GM12878 (cell line): ENCODE measurements at regions not wholly inside any gene's neighbourhood (a gene's known extent, or its start where the extent isn't known, plus 50 kb on each side); places are given as distances from the start of the nearest gene placed in this dataset.

Source experiments
- BMI1 ChIP-seq: fragments of 450-650 bp; IDR thresholded peaks from 2 replicates; pipeline ENCODE4 v1.6.1; 2016; ENCODE audit warnings: mild to moderate bottlenecking, moderate library complexity, borderline replicate concordance
- EP300 ChIP-seq, 2 experiments: fragments of 150-350 bp in 1 of 2; IDR thresholded peaks; 2 replicates each; pipeline ENCODE4 v1.6.1; 2011 to 2012; ENCODE audit warnings: low read depth in 2 of 2, low read length in 2 of 2, borderline replicate concordance in 1 of 2, improper control_type of control experiment in 1 of 2, inconsistent platforms in 1 of 2; ENCODE audit not compliant: control insufficient read depth in 1 of 2
- EZH2 ChIP-seq: IDR thresholded peaks from 2 replicates; pipeline ENCODE4 v1.6.1; 2012; ENCODE audit warnings: low read depth, mild to moderate bottlenecking, control low read depth, inconsistent platforms, low read length, borderline replicate concordance; ENCODE audit not compliant: control insufficient read depth
- GABPA ChIP-seq: IDR thresholded peaks from 2 replicates; pipeline ENCODE4 v1.6.1; 2014; ENCODE audit warnings: antibody characterized with exemption, low read depth, mild to moderate bottlenecking, inconsistent platforms
- HDAC2 ChIP-seq: fragments of 200-600 bp; sonication (generic); IDR thresholded peaks from 2 replicates; pipeline ENCODE4 v1.6.1; 2017
- MXI1 ChIP-seq: fragments of 150-350 bp; IDR thresholded peaks from 2 replicates; pipeline ENCODE4 v1.6.1; 2011; ENCODE audit warnings: low read depth, mild to moderate bottlenecking, inconsistent platforms, low read length, improper control_type of control experiment
- RFX5 ChIP-seq: IDR thresholded peaks from 2 replicates; pipeline ENCODE4 v1.6.1; 2011; ENCODE audit warnings: low read depth, low read length, improper control_type of control experiment
- SP1 ChIP-seq: IDR thresholded peaks from one replicate; pipeline ENCODE4 v1.6.1; 2011; ENCODE audit warnings: low read depth, low read length
- TF ChIP-seq, protein P1 (sequence below): fragments of 450-650 bp; IDR thresholded peaks from 2 replicates; pipeline ENCODE4 v1.6.1; 2016; ENCODE audit warnings: mild to moderate bottlenecking
- TF ChIP-seq, protein P2 (sequence below), 3 experiments: IDR thresholded peaks in 2 of 3; conservative IDR thresholded peaks in 1 of 3; 2 replicates each; pipeline ENCODE4 v1.5.1; 2011; ENCODE audit warnings: low read depth in 3 of 3, low read length in 3 of 3, mild to moderate bottlenecking in 3 of 3, control low read depth in 2 of 3, moderate library complexity in 2 of 3, inconsistent platforms in 1 of 3, mixed read lengths in 1 of 3; ENCODE audit not compliant: control insufficient read depth in 2 of 3, insufficient read depth in 1 of 3; ENCODE audit errors: extremely low read depth in 1 of 3

DNA sequence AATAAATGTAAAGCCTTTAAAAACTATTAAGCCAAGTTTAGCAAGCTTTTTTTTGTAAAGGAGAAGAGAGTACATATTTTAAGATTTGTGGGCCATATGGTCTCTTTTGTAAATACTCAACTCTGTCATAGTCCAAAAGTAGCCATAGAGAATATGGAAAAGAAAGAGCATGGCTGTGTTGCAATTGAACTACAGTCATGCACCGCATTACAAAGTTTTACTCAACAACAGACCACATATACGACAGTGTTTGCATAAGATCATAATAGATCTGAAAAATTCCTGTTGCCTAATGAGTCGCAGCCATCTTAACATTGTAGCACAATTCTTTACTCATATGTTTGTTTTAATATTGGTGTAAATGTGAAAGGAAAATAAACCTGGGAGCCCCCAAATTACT is 440.8 kb downstream of the HTR7 start:
- TF ChIP-seq, protein P1, sequence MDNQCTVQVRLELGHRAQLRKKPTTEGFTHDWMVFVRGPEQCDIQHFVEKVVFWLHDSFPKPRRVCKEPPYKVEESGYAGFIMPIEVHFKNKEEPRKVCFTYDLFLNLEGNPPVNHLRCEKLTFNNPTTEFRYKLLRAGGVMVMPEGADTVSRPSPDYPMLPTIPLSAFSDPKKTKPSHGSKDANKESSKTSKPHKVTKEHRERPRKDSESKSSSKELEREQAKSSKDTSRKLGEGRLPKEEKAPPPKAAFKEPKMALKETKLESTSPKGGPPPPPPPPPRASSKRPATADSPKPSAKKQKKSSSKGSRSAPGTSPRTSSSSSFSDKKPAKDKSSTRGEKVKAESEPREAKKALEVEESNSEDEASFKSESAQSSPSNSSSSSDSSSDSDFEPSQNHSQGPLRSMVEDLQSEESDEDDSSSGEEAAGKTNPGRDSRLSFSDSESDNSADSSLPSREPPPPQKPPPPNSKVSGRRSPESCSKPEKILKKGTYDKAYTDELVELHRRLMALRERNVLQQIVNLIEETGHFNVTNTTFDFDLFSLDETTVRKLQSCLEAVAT, result no peak
- TF ChIP-seq, protein P2, sequence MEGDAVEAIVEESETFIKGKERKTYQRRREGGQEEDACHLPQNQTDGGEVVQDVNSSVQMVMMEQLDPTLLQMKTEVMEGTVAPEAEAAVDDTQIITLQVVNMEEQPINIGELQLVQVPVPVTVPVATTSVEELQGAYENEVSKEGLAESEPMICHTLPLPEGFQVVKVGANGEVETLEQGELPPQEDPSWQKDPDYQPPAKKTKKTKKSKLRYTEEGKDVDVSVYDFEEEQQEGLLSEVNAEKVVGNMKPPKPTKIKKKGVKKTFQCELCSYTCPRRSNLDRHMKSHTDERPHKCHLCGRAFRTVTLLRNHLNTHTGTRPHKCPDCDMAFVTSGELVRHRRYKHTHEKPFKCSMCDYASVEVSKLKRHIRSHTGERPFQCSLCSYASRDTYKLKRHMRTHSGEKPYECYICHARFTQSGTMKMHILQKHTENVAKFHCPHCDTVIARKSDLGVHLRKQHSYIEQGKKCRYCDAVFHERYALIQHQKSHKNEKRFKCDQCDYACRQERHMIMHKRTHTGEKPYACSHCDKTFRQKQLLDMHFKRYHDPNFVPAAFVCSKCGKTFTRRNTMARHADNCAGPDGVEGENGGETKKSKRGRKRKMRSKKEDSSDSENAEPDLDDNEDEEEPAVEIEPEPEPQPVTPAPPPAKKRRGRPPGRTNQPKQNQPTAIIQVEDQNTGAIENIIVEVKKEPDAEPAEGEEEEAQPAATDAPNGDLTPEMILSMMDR (IDR thresholded peaks at IDR 0.05 in 2 of 3, conservative IDR thresholded peaks at IDR 0.05 in 1 of 3; ENCODE audit: control insufficient read depth in 2 of 3, extremely low read depth in 1 of 3, insufficient read depth in 1 of 3, low read depth in 3 of 3, low read length in 3 of 3), result no peak
- TF ChIP-seq SP1 (no peak), EZH2 (no peak), HDAC2 (no peak), RFX5 (no peak), GABPA (no peak), MXI1 (no peak), BMI1 (no peak), EP300 (IDR thresholded peaks at IDR 0.05; ENCODE audit: borderline replicate concordance in 1 of 2, control insufficient read depth in 1 of 2, low read depth in 2 of 2, low read length in 2 of 2) (no peak)
